ENCODE measurements at regions not wholly inside any gene's neighbourhood (a gene's known extent, or its start where the extent isn't known, plus 50 kb on each side); places are given as distances from the start of the nearest gene placed in this dataset.

DNA sequence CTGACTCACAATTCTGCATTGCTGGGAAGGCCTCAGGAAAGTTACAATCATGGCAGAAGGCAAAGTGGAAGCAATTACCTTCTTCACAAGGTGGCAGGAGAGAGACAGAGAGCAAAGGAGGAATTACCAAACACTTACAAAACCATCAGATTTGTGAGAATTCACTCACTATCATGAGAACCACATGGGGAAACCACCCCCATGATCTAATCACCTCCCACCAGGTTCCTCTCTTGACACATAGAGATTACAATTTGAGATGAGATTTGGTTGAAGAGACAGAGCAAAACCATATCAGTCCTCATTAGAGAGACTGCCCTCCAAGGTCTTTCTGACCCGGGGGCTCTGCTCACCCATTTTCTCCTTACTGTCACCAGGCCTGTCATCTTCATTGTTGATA, 1582.3 kb upstream of the TMEM132C start:
- TF ChIP-seq, protein P1, sequence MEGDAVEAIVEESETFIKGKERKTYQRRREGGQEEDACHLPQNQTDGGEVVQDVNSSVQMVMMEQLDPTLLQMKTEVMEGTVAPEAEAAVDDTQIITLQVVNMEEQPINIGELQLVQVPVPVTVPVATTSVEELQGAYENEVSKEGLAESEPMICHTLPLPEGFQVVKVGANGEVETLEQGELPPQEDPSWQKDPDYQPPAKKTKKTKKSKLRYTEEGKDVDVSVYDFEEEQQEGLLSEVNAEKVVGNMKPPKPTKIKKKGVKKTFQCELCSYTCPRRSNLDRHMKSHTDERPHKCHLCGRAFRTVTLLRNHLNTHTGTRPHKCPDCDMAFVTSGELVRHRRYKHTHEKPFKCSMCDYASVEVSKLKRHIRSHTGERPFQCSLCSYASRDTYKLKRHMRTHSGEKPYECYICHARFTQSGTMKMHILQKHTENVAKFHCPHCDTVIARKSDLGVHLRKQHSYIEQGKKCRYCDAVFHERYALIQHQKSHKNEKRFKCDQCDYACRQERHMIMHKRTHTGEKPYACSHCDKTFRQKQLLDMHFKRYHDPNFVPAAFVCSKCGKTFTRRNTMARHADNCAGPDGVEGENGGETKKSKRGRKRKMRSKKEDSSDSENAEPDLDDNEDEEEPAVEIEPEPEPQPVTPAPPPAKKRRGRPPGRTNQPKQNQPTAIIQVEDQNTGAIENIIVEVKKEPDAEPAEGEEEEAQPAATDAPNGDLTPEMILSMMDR (IDR thresholded peaks at IDR 0.05) = no peak
- no peak for TF ChIP-seq EZH2 (IDR thresholded peaks at IDR 0.05; ENCODE audit: borderline replicate concordance, insufficient read depth, low read depth, low read length, poor library complexity, severe bottlenecking)

Measured in B cell (primary cell).